Thymus (tissue), 11 donors: ENCODE measurements at regions not wholly inside any gene's neighbourhood (a gene's known extent, or its start where the extent isn't known, plus 50 kb on each side); places are given as distances from the start of the nearest gene placed in this dataset.

Experiments used
- DNase-seq, 9 donors: peaks; one replicate each; pipeline ENCODE4 v3.0.0-alpha.2; 2013; ENCODE audit warnings: low spot score in 9 of 9, low read depth in 6 of 9, missing footprints in 1 of 9
- H3K27ac ChIP-seq, 2 donors: one replicate each; pipeline ENCODE4 v1.5.1; 2013; ENCODE audit warnings: control low read depth in 1 of 2, low read depth in 1 of 2, low read length in 1 of 2, mild to moderate bottlenecking in 1 of 2, moderate library complexity in 1 of 2
- H3K27me3 ChIP-seq, 2 donors: one replicate each; pipeline ENCODE4 v1.5.1; 2013; ENCODE audit warnings: low read length in 1 of 2; ENCODE audit not compliant: control insufficient read depth in 2 of 2, insufficient read depth in 1 of 2
- H3K36me3 ChIP-seq, 2 donors: one replicate each; pipeline ENCODE4 v1.5.1; 2013; ENCODE audit warnings: low read length in 1 of 2, mild to moderate bottlenecking in 1 of 2, moderate library complexity in 1 of 2; ENCODE audit not compliant: control insufficient read depth in 2 of 2, insufficient read depth in 2 of 2
- H3K4me1 ChIP-seq, 2 donors: one replicate each; pipeline ENCODE4 v1.5.1; 2013; ENCODE audit warnings: low read length in 2 of 2; ENCODE audit not compliant: control insufficient read depth in 2 of 2, insufficient read depth in 2 of 2
- H3K4me3 ChIP-seq, 2 donors: one replicate each; pipeline ENCODE4 v1.5.1; 2013; ENCODE audit warnings: low read length in 2 of 2, control low read depth in 1 of 2, mild to moderate bottlenecking in 1 of 2
- H3K9me3 ChIP-seq, 2 donors: one replicate each; pipeline ENCODE4 v1.5.1; 2013; ENCODE audit warnings: low read length in 1 of 2, mild to moderate bottlenecking in 1 of 2; ENCODE audit not compliant: control insufficient read depth in 2 of 2, insufficient read depth in 1 of 2
- WGBS: extraction: QIAGEN DNeasy Blood & Tissue Kit; methylation state at CpG from one replicate; pipeline ENCODE4 v1.1.7; 2013; 5-methylcytosine and 5-hydroxymethylcytosine counted together
- donor health status: healthy.

GRCh38 chr6:33860706-33861474, 57.1 kb upstream of the MLN start:
- peak; percentile 40 to 85 (median 67) for DNase-seq
- Histone ChIP-seq H3K36me3 (no peaks in the 10 kb centered on the region), H3K4me3 (no peak overlapping the region), H3K27ac (peak overlapping the region in 1 of 2 donors; percentile 43), H3K9me3 (peaks cover 0 to 9% of the 10 kb centered on the region in 2 donors), H3K27me3 (peaks cover 0 to 61% of the 10 kb centered on the region in 2 donors), H3K4me1 (peaks cover 21 to 40% of the 10 kb centered on the region in 2 donors)
- 15% methylated on average over 7 of the region's 7 CpGs for WGBS

DNA sequence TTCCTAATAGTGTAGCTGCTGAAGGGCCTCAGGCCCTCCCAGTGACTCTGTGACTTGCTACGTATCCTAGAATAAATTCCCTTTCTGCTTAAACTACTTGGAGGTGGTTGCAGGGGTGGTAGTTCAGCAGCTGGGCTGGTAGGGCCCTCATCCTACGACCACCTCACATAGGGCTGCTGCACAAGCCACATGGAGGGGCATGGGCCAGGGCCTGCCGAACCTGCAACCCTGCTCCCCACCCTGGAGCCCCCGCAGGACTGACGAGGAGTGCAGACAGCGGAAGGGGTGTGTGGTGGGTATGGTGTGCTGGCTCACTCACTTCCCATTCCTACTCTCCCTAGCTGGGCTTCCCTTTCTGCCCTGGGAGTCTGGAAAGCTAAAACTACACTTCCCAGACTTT, 56.2 kb upstream of the MLN start:
- peaks cover 0 to 9% of the 10 kb centered on the region in 2 donors for H3K9me3 ChIP-seq
- WGBS = 94% methylated on average over 6 of the region's 6 CpGs
- no peak overlapping the region for H3K4me3 ChIP-seq
- H3K36me3 ChIP-seq = no peaks in the 10 kb centered on the region
- H3K27ac ChIP-seq = no peak overlapping the region
- peaks cover 0 to 70% of the 10 kb centered on the region in 2 donors for H3K27me3 ChIP-seq
- H3K4me1 ChIP-seq = peaks cover 23 to 49% of the 10 kb centered on the region in 2 donors
- no peak for DNase-seq

DNA sequence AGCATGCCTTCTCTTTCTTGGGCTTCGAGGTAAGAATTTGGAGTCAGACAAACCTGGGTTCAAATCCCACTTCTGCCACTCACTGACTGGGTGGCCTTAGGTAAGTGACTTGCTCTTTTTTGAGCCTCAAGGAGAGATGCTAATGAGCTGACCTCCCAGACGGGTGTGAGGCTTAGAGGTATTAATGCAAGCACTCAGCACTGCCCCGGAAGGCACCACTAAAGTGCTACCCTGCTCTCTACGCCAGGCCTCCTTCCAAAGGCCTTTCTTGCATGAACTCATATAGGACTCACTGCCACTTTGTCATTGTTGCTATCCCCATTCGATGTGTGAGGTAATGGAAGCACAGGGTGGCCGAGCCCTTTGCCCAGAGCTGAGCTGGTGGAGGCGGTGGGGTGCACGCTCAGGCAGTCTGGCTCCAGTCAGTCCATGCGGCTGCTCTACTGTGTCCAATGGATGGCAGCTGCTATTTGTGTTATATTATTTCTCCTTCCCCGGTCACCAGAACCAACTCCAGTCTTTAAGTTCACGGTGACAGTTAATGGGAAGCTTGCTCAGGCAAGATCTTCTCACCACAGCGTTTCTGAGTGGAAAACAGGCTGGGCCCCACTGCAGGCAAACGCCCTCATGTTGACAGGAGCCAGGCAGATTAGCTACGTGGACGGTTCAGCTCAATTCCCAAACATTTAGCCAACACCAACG, 55.2 kb upstream of the MLN start:
- Histone ChIP-seq H3K36me3 (no peaks in the 10 kb centered on the region), H3K4me1 (peaks cover 23 to 55% of the 10 kb centered on the region in 2 donors), H3K27me3 (peaks cover 0 to 78% of the 10 kb centered on the region in 2 donors), H3K4me3 (no peak overlapping the region), H3K27ac (no peak overlapping the region), H3K9me3 (peaks cover 0 to 7% of the 10 kb centered on the region in 2 donors)
- 94% methylated on average over 16 of the region's 16 CpGs for WGBS
- DNase-seq = no peak

DNA sequence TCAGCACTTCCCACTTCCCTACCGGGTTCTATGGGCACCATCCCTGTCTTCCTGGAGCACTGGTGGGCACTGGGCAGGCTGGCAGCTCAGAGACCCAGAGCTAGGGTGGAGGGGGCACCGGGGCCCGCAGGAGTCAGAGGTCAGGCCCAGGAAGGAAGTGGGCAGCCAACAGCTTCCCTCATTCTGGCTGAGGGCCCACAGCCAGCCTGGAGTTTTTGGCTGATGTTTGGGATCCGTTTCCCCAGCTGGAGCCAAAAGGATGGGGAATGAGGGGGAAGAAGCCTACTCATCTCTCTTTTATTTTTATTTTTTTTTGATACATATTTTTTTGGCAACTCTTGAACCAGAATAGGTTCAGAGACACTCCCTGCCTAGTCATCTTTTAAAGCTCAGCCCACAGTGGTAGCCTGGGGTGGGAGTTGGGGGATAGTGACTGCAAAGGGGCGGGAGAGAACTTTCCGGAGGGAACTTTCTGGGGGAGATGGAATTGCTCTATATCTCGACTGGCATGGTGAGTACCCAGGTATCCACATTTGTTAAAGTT, 54.2 kb upstream of the MLN start:
- peaks cover 23 to 55% of the 10 kb centered on the region in 2 donors for H3K4me1 ChIP-seq
- no peaks in the 10 kb centered on the region for H3K36me3 ChIP-seq
- peaks cover 0 to 84% of the 10 kb centered on the region in 2 donors for H3K27me3 ChIP-seq
- H3K9me3 ChIP-seq = peaks cover 0 to 7% of the 10 kb centered on the region in 2 donors
- H3K27ac ChIP-seq = no peak overlapping the region
- WGBS = 45% methylated on average over 7 of the region's 7 CpGs
- H3K4me3 ChIP-seq = no peak overlapping the region
- DNase-seq = no peak

DNA sequence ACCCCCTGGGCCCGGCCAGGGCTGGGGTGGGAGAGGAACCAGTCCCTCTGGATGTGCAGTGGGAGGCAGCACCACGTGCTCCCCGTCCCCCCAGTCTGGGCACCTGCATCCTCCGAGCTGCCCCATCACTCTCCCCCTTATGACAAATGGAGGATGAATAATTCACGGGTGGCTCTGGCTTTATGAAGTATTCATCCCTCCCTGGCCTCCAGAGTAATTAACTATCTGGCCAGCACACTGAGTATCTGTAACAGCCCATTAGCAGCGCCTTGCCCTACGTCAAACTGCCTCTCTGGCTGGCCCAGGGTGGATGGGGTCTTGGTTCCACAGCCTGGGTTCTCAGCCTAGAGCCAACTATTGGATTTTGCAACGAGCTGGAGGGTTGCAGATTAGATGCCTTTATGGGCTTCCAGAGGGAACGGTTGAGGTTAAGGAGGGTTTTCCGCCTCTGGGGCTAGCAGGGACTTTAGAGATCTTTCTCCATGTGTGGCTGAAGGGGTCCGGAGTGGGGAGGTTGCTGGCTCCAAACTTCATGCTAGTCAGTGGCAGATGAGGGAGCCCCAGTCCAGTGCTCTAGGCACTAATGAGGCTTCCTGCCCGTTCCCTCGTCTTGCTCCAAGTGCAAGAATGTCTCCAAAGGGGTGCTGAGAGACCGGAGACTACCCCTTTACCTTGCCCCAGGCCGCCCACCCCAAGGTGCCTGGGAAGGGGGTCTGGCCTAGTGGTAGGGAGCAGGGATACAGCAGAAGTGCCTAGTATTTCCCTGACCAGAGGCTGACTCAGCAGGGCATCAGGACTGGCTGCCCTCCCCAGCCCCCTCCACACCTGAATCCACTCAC, 53.5 kb upstream of the MLN start:
- peaks cover 0 to 86% of the 10 kb centered on the region in 2 donors for H3K27me3 ChIP-seq
- no peak overlapping the region for H3K4me3 ChIP-seq
- WGBS = 62% methylated on average over 15 of the region's 15 CpGs
- peaks cover 0 to 7% of the 10 kb centered on the region in 2 donors for H3K9me3 ChIP-seq
- H3K27ac ChIP-seq = no peak overlapping the region
- peaks cover 23 to 55% of the 10 kb centered on the region in 2 donors for H3K4me1 ChIP-seq
- no peak for DNase-seq
- H3K36me3 ChIP-seq = no peaks in the 10 kb centered on the region

DNA sequence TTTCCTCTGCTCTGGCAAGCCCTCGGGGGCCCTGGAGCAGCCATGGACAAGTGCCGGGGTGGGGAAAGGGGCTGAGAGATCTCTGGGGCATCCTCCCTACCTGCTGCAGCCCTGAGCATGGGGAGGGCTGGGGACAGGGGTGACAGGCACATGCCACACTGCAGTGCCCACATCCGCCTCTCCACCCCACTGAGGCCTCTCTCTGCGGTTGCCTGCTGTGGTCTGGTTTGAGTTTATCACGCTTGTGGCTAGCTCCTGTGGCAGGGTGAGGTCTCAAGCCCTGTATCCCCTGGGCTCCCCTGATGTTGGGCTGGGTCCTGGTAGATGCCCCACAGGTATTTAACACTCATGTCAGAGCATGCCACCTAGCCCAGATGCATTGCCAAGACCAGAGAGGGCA, 52.9 kb upstream of the MLN start:
- no peak overlapping the region for H3K27ac ChIP-seq
- H3K36me3 ChIP-seq = no peaks in the 10 kb centered on the region
- 10% methylated on average over 5 of the region's 5 CpGs for WGBS
- DNase-seq = peak in 7 of 9 donors; percentile 23 to 81 (median 53)
- H3K4me3 ChIP-seq = no peak overlapping the region
- peaks cover 23 to 53% of the 10 kb centered on the region in 2 donors for H3K4me1 ChIP-seq
- H3K9me3 ChIP-seq = peaks cover 0 to 3% of the 10 kb centered on the region in 2 donors
- H3K27me3 ChIP-seq = peaks cover under 1 to 88% of the 10 kb centered on the region in 2 donors

DNA sequence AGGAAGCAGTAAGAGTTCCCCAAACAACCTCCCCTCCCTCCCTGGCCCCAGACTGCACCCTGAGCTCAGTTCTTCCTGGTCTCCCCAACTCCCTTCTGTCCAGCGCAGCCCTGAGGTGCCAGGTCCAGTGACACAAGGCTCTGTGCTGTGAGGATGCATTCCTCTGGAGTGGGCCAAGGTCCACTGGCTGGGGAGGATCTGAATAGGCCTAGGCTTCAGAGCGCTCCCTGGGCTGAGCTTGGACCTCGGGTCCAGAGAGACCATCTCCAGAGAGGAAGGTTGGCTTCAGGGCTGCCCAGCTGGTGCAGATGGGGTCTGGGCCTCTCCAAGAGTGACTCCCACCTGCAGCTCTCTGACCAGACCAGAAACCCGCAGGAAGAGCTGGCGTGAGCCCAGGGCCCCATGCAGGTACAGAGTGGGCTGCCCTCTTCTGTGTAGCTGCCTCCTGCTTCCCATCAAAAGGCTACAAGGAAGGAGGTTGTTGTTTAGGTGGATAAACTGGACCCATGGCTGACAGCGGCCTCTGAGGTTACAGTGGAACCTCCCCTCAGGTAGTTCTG, 52.3 kb upstream of the MLN start:
- Histone ChIP-seq H3K4me1 (peaks cover 19 to 48% of the 10 kb centered on the region in 2 donors), H3K9me3 (no peaks in the 10 kb centered on the region), H3K4me3 (no peak overlapping the region), H3K27ac (no peak overlapping the region), H3K36me3 (no peaks in the 10 kb centered on the region), H3K27me3 (peaks cover 5 to 90% of the 10 kb centered on the region in 2 donors)
- WGBS = 81% methylated on average over 6 of the region's 6 CpGs
- DNase-seq = no peak

DNA sequence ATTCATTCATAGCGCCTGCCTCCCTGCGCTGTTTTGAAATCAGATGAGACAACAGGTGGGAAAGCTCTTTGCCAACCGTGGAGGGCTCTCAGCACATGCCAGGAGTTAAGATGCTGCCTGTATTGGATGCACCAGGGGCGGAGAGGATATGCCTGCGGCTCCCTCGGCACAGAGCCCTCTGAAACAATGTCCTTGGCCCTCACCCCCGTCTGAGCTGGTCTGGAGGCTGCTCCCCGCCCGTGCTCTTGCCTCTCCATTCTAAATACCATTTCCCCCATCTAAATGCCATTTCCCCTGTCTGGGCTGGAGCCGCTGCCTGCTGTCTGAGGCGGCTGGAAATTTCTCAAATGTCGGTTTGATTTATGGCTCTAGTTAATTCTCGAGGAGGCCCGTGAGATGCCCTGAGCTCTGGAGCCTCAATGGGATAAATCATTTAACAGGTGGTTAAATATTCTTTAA, 50.8 kb upstream of the MLN start:
- peaks cover 5 to 91% of the 10 kb centered on the region in 2 donors for H3K27me3 ChIP-seq
- WGBS = 32% methylated on average over 14 of the region's 14 CpGs
- no peak overlapping the region for H3K4me3 ChIP-seq
- DNase-seq = no peak
- H3K9me3 ChIP-seq = no peaks in the 10 kb centered on the region
- H3K27ac ChIP-seq = no peak overlapping the region
- peaks cover 15 to 37% of the 10 kb centered on the region in 2 donors for H3K4me1 ChIP-seq
- H3K36me3 ChIP-seq = no peaks in the 10 kb centered on the region
